H1 (cell line): ENCODE measurements at regions not wholly inside any gene's neighbourhood (a gene's known extent, or its start where the extent isn't known, plus 50 kb on each side); places are given as distances from the start of the nearest gene placed in this dataset.

ENCODE experiments used
- CEBPB ChIP-seq: IDR thresholded peaks from 2 replicates; pipeline ENCODE4 v1.6.1; 2012; ENCODE audit warnings: low read depth, low read length
- CHD1 ChIP-seq: IDR thresholded peaks from 2 replicates; pipeline ENCODE4 v1.6.1; 2012; ENCODE audit warnings: low read depth, low read length, improper control_type of control experiment
- EZH2 ChIP-seq: fragments of 200-600 bp; sonication (generic); IDR thresholded peaks from 2 replicates; pipeline ENCODE4 v1.7.1; 2012; ENCODE audit warnings: low read depth, mild to moderate bottlenecking, moderate library complexity, low read length, inconsistent platforms; ENCODE audit not compliant: severe bottlenecking
- KDM5A ChIP-seq: fragments of 200-600 bp; IDR thresholded peaks from 2 replicates; pipeline ENCODE4 v1.7.1; 2012; ENCODE audit warnings: mild to moderate bottlenecking, low read length, inconsistent platforms, mixed read lengths
- RBBP5 ChIP-seq: IDR thresholded peaks from 2 replicates; pipeline ENCODE4 v1.7.1; 2012; ENCODE audit warnings: low read depth, mild to moderate bottlenecking, inconsistent platforms, low read length, moderate library complexity, borderline replicate concordance
- RFX5 ChIP-seq: IDR thresholded peaks from 2 replicates; pipeline ENCODE4 v1.6.1; 2011; ENCODE audit warnings: low read depth, low read length, improper control_type of control experiment, borderline replicate concordance
- SRF ChIP-seq: IDR thresholded peaks from 2 replicates; pipeline ENCODE4 v1.6.1; 2011; ENCODE audit warnings: mild to moderate bottlenecking, low read depth, low read length, moderate library complexity
- TF ChIP-seq, protein P1 (sequence below): IDR thresholded peaks from 2 replicates; pipeline ENCODE4 v1.6.1; 2012; ENCODE audit warnings: low read length, inconsistent platforms
- TF ChIP-seq, protein P2 (sequence below): fragments of 300-600 bp; sonication (generic); IDR thresholded peaks from 2 replicates; pipeline ENCODE4 v1.7.1; 2012; ENCODE audit warnings: low read length, moderate library complexity, mild to moderate bottlenecking, inconsistent platforms; ENCODE audit not compliant: insufficient replicate concordance
- TF ChIP-seq, protein P3 (sequence below): IDR thresholded peaks from 2 replicates; pipeline ENCODE4 v1.6.1; 2012; ENCODE audit warnings: inconsistent platforms

DNA sequence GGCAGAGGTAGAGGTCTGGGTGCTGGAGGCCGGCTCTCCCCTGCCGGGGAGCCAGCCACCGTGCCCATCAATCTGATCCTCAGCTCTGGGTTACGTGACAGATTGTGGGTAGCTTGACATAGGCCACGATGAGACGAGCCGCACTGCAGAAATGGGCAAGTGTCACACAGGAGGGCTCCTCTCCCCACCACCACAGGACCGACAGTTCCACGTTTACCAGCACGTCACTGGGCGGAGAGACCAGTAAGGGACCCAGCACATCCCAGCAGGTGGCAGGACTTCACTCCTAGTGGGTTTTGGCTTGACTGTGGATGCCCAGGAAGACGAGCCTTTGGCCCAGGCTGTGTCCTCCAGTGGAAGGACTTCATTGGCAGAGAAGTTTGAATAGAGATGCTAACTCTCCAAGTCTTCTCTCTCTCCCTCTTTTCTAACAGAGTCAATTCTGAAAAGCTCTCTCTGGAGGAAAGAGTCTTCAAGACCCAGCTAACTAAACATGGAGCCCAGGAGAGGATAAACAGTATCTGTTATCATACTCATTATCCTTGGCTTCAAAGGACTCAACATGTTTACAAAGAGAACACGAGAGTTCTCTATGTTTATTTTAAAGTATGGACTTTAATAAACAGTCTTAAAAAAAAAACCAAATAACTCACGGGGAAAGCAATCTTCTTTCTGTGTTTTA is 129.3 kb upstream of the JCAD start:
- TF ChIP-seq, protein P1, sequence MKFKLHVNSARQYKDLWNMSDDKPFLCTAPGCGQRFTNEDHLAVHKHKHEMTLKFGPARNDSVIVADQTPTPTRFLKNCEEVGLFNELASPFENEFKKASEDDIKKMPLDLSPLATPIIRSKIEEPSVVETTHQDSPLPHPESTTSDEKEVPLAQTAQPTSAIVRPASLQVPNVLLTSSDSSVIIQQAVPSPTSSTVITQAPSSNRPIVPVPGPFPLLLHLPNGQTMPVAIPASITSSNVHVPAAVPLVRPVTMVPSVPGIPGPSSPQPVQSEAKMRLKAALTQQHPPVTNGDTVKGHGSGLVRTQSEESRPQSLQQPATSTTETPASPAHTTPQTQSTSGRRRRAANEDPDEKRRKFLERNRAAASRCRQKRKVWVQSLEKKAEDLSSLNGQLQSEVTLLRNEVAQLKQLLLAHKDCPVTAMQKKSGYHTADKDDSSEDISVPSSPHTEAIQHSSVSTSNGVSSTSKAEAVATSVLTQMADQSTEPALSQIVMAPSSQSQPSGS: no peak
- TF ChIP-seq, protein P2, sequence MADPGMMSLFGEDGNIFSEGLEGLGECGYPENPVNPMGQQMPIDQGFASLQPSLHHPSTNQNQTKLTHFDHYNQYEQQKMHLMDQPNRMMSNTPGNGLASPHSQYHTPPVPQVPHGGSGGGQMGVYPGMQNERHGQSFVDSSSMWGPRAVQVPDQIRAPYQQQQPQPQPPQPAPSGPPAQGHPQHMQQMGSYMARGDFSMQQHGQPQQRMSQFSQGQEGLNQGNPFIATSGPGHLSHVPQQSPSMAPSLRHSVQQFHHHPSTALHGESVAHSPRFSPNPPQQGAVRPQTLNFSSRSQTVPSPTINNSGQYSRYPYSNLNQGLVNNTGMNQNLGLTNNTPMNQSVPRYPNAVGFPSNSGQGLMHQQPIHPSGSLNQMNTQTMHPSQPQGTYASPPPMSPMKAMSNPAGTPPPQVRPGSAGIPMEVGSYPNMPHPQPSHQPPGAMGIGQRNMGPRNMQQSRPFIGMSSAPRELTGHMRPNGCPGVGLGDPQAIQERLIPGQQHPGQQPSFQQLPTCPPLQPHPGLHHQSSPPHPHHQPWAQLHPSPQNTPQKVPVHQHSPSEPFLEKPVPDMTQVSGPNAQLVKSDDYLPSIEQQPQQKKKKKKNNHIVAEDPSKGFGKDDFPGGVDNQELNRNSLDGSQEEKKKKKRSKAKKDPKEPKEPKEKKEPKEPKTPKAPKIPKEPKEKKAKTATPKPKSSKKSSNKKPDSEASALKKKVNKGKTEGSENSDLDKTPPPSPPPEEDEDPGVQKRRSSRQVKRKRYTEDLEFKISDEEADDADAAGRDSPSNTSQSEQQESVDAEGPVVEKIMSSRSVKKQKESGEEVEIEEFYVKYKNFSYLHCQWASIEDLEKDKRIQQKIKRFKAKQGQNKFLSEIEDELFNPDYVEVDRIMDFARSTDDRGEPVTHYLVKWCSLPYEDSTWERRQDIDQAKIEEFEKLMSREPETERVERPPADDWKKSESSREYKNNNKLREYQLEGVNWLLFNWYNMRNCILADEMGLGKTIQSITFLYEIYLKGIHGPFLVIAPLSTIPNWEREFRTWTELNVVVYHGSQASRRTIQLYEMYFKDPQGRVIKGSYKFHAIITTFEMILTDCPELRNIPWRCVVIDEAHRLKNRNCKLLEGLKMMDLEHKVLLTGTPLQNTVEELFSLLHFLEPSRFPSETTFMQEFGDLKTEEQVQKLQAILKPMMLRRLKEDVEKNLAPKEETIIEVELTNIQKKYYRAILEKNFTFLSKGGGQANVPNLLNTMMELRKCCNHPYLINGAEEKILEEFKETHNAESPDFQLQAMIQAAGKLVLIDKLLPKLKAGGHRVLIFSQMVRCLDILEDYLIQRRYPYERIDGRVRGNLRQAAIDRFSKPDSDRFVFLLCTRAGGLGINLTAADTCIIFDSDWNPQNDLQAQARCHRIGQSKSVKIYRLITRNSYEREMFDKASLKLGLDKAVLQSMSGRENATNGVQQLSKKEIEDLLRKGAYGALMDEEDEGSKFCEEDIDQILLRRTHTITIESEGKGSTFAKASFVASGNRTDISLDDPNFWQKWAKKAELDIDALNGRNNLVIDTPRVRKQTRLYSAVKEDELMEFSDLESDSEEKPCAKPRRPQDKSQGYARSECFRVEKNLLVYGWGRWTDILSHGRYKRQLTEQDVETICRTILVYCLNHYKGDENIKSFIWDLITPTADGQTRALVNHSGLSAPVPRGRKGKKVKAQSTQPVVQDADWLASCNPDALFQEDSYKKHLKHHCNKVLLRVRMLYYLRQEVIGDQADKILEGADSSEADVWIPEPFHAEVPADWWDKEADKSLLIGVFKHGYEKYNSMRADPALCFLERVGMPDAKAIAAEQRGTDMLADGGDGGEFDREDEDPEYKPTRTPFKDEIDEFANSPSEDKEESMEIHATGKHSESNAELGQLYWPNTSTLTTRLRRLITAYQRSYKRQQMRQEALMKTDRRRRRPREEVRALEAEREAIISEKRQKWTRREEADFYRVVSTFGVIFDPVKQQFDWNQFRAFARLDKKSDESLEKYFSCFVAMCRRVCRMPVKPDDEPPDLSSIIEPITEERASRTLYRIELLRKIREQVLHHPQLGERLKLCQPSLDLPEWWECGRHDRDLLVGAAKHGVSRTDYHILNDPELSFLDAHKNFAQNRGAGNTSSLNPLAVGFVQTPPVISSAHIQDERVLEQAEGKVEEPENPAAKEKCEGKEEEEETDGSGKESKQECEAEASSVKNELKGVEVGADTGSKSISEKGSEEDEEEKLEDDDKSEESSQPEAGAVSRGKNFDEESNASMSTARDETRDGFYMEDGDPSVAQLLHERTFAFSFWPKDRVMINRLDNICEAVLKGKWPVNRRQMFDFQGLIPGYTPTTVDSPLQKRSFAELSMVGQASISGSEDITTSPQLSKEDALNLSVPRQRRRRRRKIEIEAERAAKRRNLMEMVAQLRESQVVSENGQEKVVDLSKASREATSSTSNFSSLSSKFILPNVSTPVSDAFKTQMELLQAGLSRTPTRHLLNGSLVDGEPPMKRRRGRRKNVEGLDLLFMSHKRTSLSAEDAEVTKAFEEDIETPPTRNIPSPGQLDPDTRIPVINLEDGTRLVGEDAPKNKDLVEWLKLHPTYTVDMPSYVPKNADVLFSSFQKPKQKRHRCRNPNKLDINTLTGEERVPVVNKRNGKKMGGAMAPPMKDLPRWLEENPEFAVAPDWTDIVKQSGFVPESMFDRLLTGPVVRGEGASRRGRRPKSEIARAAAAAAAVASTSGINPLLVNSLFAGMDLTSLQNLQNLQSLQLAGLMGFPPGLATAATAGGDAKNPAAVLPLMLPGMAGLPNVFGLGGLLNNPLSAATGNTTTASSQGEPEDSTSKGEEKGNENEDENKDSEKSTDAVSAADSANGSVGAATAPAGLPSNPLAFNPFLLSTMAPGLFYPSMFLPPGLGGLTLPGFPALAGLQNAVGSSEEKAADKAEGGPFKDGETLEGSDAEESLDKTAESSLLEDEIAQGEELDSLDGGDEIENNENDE: no peak
- TF ChIP-seq CEBPB: no peak
- no peak for TF ChIP-seq RFX5
- no peak for TF ChIP-seq KDM5A
- TF ChIP-seq, protein P3, sequence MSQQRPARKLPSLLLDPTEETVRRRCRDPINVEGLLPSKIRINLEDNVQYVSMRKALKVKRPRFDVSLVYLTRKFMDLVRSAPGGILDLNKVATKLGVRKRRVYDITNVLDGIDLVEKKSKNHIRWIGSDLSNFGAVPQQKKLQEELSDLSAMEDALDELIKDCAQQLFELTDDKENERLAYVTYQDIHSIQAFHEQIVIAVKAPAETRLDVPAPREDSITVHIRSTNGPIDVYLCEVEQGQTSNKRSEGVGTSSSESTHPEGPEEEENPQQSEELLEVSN: no peak
- no peak for TF ChIP-seq EZH2
- no peak for TF ChIP-seq RBBP5
- TF ChIP-seq SRF: no peak
- TF ChIP-seq CHD1: no peak
